ENCODE measurements at regions not wholly inside any gene's neighbourhood (a gene's known extent, or its start where the extent isn't known, plus 50 kb on each side); places are given as distances from the start of the nearest gene placed in this dataset.

DNA sequence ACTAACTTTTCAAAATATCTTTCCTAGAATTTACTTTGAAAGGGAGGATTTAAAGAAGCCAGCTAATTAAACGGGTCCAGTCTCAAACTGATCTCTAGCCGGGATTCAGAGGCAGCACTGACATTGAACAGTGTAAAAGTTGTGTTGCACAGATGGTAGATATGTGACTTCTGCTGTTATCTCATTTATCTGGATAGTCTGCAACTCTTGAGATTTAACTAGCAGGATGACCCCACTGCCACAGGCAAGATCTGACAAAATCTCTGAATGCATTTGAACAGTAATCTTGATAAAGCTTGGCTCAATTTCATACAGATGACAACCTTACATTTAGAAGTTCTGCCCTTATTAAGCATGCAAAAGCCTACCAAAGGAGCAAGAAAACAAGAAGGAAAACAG lies 138.0 kb upstream of the CPNE8 start:
- DNase-seq, result no peak

DNA sequence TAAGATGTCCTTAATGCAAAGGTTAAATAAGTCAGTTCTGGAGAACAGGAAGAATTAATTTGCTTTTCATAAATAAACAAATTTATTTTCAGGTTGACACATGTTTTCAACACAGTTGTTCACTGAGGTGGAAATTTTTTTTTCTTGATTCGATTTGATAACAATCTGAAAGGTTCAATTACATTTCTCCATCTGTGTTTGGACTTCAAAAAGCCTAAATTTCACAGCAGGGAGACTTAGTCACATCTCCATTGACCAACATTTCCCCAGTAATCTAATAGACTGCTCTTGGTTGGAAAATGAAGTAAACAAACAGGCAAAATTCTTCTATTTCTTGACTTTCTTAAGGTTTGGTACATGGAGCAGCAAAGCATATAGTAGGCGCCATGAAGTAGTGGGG lies 134.9 kb upstream of the CPNE8 start:
- DNase-seq, result no peak

DNA sequence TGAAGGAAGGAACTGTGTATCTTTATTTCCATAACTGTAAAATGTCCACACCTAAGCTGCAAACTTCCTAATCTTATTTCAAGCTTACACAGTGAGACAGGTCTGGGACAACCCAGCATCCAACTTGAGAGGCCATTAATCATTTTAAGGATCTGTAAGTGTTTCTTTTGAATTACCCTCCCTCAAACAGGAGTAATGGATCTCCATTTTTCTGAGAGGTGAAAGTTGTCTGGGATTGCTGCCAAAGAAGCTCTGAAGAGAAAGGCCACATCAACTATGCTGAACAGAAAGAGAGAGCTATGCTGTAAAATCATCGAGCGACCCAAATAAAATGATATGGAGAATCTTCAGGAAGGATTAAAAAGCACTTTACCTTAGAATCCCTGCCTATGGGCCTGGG lies 131.7 kb upstream of the CPNE8 start:
- no peak for DNase-seq

DNA sequence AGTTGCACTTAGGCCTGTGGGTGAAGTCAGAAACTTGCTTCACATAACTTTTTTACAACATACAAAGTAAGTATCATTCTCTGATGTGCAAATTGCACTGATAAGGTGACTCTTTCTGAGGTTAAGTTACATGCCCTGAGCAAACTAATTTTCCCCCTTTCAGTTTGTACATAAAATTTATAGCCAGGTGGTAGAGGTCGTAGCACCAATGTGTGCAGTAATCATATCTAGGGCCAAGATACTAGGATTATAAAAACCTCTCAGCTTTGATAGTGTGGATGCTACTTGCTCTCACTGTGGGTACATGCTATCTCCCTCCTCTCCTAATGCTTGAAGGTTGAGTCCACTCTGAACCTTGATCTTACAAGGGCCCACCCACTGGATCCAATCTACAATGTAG lies 130.7 kb upstream of the CPNE8 start:
- DNase-seq, result no peak

DNA sequence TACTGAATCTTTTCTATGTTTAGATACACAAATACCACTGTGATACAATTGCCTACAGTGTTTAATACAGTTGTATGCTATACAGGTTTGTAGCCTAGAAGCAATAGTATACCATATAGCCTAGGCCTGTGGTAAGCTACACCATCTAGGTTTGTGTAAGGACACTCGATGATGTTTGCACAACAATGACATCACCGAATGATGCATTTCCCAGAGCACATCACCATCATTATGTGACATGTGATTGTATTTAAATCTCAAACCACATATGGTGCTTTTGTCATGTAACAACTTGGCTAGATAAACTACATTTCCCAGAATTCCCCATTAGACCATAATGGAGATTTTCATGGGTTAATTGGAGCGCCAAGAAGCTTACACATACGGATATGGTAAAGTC lies 128.4 kb upstream of the CPNE8 start:
- no peak for DNase-seq

DNA sequence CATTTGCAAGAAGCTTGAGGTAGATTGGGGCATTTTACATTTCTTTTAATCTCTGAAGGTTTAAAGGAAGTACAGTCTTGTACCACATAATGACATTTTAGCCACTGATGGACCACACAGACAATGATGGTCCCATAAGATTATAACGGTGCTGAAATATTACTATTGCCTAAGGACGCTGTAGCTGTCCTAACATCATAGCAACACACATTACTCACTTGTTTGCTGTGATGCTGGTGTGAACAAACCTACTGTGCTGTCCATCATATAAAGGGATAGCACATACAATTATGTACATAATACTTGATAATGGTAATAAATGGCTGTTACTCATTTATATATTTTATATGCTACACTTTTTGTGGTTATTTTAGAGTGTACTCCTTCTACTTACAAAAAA lies 127.1 kb upstream of the CPNE8 start:
- DNase-seq, result no peak

DNA sequence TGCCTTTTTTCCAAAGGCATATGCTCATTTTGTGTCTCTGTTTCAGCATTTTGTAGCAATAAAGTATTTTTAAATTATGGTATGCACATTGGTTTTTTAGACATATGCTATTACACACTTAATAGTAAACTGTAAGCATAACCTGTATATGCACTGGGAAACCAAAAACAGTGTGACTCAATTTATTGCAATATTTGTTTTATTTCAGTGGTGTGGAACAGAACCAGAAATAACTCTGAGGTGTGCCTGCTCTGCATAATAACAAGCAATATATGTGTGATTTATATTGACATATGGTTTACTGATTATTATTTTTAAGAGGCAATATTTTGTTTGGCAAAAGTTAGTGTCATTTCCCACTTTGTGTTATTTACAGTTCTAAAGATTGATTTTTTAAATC lies 126.6 kb upstream of the CPNE8 start:
- no peak for DNase-seq

DNA sequence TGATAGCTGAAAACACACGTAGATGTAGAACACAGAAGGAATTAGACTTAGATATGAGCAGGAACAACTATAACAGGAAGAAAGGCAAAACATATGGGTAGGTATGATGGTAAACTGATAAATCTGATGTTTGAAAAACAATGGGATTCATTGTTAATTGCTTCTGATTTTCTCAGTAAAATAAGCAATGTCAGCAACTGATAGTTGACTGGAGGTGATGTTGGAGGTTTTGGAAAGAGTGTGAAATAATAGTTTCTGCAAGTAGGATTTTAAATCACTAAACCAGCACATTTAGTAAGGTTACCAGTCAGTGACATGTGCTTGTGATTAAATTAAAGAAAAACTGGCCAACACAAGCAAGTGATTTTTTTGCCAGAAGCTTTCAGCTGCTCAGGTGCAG lies 123.0 kb upstream of the CPNE8 start:
- no peak for DNase-seq

DNA sequence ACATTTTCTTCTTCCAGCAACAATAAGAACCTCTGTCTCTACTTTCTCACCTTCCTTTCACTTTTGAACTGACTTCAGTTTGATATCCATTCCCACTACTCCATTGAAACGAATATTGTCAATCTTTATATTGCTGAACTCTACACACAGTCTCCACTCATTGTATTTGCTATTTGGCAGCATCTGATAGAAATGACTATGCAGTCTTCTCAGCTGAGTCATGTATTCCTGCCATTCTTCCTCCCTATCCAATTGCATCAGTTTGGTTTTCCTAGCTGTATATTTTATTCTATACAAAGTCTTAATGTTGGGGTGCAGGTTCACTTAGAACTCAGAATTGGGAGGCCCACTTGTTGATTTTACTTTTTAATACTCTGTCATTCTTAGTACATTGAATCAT lies 107.5 kb upstream of the CPNE8 start:
- DNase-seq, result no peak

DNA sequence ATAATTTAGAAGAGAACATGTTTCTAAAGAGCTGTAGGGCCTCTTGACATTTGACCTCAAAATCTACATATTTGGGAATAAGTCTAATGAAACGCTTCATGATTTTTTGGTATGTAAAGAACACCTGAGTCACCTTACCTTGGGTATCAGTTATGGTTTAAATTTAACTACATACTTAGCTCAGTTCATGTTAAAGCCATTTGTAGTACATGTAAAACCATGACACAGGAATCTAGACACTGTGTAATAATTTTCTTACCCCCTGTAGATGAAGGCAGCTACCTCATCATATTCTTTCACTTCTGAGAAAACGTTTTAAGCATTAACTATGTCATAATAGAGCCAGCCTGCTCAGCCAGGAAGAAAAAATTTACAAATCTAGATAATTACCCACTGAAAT lies 105.8 kb upstream of the CPNE8 start:
- no peak for DNase-seq

DNA sequence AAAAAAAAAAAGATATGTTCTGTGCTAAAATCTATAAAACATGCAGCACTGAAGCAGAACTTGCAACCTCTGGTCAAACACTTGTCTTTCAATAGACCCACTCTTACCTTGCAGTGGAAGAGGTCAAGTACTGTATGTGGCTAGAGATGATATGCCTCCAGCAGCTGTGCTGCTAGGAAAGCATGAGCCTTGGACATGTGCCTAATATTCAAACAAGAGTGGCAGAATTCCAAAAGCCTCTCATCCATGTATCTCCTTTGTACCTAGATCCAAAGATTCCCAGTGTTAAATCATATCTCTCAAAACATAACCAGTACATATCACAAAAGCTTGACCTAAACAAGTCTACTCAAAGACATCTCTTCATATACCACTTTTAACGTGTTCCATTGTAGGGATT lies 105.0 kb upstream of the CPNE8 start:
- DNase-seq, result no peak

DNA sequence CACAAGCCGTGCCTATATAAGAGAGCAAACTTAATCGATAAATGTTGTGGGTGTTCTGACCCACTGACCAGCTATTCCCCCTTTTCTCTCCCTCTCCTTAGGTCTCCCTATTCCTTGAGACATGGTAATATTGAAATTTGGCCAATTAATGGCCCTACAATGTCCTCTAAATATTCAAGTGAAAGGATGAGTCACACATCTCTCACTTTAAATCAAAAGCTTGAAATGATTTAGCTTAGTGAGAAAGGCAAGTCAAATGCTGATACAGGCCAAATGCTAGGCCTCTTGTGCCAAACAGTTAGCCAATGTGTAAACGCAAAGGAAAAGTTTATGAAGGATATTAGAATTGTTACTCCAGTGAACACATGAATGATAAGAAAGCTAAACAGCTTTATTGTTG lies 102.2 kb upstream of the CPNE8 start:
- DNase-seq, result no peak

DNA sequence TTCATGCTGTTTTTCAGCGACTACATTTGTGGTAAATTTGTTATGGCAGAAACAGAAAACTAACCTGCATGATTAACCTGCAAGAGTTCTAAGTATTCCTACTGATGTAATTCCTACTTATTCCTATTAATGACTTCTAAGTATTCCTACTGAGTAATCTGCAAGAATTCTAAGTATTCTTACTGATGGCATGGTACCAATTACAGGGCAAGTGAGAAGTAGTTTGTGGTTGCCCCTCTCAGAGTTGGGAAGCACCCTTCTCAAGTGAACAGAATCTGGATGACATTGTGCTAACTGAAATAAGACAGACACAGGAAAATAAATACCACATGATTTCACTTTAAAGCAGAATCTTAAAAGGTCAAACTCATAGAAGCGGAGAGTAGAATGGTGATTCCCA lies 100.9 kb upstream of the CPNE8 start:
- DNase-seq, result no peak

DNA sequence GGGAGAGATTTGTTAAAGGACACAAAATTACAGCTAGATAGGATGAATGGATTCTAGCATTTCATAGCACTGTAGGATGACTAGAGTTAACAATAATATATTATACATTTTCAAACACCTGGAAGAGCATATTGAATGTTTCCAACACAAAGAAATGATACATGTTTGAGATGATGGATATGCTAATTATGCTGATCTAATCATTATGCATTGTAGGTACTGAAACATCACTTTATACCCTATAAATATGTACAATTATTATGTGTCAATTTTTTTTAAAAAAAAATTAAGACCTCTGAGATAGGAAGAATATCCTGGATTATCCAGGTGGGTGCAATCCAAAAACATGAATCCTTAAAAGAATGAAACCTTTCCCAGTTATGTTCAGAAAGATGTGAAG lies 100.3 kb upstream of the CPNE8 start:
- no peak for DNase-seq

DNA sequence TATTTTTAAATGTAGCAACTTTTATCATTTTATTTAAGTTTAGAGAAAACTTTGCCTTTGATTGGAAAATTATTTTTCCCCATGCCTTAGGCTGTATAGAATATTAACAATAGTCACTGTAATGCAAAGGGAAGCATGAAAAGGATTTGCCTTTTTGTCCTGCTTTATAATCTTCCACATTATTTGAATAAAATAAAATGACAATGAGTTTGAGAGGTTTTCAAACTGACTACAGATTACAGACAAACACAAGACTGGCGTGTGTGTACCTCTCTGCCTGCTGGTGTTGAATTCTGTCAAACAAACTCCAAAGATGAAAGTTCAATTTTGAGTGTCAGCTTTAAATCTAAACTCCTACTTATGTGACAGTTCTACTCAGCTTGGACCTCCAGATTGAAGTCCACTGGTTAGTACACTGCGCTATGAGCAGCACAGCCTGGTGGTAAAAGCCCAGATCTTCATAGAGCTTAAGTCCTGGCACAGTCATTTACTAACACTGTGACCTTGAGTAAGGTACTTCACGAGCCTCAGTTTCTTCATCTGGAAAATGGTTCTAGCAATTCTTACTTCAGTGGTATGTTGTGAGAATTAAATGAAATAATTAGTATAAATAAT lies 98.3 kb upstream of the CPNE8 start:
- no peak for DNase-seq

DNA sequence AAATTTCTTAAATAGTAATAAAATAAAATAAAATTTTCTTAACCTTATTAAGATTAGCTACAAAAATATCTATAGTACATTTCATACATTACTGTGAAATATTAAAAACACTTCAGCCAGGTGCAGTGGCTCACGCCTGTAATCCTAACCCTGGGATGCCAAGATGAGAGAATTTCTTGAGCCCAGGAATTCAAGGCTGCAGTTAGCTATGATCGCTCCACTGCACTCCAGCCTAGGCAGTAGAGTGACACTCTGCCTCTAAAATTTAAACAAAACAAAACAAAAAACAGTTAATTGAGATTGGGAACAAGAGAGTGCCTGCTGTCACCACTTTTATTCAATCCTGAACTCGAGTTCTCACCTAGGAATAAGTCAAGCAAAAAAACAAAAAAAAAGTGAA lies 95.0 kb upstream of the CPNE8 start:
- DNase-seq, result no peak

DNA sequence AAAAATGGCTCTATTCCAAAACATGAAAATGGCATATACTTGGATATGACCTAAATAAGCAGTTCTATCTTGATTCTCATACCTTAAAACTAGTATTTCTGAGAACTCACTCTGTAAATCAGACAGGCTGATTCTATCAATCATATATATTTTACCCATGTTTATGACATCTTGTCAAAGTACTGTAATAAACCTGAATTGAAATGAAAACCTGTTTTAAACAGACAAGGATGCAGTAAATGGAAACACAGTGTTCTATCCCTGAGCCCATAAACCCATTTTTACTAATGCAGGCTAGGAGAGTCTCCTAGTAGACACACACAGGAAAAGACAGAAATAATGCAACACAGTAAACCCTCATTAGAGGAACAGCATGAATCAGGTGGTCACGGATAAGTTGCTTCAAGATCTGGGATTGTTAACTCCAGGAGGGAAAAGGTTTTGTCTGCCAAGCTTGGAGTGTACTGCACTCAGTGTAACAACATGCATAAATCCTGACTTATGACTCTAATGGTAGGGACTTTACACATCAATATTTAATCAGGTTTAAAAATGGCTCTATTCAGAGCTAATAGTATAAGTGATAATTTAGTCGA lies 93.6 kb upstream of the CPNE8 start:
- DNase-seq, result no peak

DNA sequence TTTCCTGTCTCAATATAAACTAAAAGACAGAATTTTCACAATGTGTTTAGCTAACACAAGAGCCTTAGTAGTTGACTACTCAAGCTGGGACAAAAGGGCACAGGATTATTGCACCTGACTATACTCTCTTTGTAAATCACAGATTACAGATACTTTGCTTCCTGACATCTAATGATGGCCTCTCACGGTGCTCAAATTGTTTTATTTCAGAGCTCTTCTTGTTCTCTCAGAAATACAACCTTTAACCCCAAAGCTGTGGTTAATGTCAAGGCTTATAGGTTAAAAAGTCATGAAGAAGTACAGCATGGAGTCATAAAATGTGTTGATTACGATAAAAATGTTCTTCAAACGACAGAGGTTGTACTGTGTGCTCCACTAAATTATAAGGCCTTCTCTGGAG lies 89.9 kb upstream of the CPNE8 start:
- no peak for DNase-seq

DNA sequence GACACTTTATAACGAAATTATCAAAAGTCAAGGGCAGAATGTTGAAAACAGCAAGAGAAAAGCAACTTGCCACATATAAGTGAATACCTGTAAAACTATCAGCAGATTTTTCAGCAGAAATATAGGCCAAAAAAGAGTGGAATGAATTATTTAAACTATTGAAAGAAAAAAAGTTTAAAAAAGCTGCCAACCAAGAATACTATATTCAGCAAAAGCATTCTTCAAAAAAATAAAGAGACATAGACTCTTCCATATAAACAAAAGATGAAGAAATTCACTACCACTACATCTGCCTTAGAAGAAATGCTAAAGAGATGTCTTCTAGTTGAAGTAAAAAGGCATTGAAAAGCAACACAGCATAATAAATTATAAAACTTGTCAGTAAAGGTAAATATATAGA lies 80.6 kb upstream of the CPNE8 start:
- no peak for DNase-seq

DNA sequence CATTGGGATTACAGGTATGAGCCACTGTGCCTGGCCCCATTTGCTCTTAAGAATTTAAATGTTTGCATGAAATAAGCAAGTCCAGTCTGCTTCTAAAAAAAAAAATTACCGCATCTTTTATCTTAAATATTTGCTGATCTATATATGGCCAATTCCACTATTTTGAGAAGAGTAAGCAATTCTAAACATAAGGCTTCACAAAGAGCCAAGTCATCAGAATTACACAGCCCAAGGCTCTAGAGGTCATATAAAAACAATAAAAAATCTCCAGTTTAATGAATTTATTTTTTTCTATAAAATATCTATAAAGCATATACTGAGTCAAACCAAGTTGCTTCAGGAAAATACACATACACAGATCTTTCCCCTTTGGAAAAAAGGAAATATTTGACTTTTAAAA lies 79.0 kb upstream of the CPNE8 start:
- no peak for DNase-seq

DNA sequence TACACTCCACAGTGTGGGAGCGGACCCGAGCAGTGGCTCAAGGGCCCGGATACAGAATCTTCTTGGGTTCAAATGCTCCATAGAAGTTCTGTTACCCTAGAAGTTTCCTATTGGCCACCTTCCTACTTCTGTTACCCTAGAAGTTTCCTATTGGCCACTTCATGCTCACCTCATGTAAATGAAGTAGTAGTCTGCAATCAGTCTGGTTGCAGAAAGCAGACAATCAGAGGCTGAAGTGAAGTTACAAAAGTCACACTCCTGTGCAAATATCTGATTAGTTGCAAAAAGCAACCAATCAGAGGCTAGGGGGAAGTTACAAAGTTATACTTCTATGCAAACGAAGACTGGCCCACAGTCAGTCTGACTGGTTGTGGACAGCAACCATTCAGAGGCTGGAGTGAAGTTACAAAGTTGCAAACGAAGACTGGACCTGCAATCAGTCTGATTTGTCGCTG lies 77.8 kb upstream of the CPNE8 start:
- no peak for DNase-seq

DNA sequence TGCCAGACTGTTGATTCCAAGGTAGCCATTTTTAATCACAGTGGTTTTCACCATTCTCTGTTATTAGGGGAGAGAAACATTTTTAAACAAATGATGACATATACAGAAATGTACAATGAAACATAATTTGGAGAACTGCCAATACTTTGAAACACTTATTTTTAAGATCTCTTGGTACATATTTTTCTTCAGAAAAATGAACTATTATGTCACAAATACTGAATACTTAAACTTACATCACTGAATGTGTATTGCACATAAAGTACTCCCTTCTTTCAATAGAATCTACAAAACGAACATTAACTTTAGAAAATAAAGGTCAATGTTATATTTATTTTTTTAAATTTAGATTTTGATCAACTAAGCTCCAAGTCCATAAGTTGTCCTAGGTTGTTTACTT lies 71.7 kb upstream of the CPNE8 start:
- DNase-seq, result no peak

DNA sequence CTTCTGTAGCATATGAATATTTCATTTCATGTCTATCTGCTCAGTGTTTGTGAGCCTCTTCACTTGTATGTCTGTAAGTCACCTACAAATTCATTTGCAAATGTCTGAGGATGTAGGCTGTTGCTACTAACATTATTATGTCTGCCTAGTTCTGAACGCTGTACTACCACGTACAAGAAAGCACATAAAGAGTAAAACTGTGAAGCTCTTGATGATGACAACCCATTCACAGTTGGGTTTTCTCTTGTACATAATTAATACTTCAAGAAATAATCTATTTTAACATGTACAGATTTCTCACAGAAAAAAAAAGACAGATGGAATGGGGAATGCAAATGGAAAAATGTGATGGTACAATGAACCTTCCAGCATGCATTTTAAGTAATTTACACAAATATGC lies 64.3 kb upstream of the CPNE8 start:
- no peak for DNase-seq

DNA sequence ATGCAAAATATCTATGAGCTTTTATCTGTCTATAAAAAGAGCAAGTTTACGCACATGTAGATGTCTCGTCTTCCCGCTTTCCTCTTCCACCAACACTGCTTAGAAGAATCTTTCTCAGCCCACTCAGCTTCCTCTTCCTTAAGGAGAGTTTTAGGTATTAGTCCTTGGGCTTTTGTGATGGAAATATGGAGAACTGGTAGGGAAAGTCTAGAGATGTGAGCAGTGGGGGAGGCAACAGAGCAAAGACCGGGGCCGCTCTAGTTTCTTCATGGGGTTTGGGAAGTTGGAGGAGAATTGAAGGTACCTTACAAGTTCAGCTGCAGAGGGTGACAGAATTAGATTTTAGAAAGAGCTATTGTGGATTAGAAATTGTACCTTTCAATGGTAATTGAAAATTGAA lies 56.3 kb upstream of the CPNE8 start:
- no peak for DNase-seq

DNA sequence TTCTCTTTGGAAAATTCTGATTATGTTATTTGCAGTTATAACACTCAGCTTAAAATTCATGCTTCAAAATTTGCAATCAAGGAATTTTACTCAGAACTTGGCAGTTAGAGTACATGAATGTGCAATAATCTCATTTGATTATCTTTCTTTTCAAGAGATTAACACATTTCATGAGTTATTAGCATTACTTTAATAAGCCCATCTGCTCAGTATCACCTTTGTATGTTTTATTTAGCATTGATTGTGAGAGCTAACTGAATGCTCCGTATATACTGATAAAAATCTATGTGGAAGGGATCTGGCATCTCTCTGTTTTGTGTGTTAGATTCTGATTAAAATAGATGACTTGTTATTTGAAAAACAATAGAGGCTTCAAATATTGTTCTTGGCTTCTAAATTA lies 55.6 kb upstream of the CPNE8 start:
- DNase-seq, result no peak

DNA sequence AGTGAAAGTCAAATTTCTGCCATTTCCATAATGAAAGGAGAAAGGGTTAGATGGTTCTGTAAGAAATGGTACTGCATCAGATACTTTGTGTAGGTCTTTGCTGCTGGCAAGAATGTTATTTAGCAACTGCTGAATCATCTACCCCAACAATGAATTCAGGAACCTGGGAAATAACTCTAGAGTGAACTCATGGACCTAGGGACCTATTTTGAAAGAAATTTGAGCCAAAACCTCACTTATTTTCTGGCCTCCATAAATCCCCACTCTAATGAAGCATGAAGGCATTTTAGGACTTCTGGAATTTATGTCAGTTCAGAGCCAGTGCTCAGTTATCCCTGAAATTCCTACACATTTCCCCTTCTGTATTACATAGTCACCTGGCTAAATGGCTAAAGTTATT lies 50.9 kb upstream of the CPNE8 start:
- DNase-seq, result no peak

Measured in hippocampal formation (tissue), 2 donors.